ENCODE measurements at regions not wholly inside any gene's neighbourhood (a gene's known extent, or its start where the extent isn't known, plus 50 kb on each side); places are given as distances from the start of the nearest gene placed in this dataset.

- TF ChIP-seq, protein P1, sequence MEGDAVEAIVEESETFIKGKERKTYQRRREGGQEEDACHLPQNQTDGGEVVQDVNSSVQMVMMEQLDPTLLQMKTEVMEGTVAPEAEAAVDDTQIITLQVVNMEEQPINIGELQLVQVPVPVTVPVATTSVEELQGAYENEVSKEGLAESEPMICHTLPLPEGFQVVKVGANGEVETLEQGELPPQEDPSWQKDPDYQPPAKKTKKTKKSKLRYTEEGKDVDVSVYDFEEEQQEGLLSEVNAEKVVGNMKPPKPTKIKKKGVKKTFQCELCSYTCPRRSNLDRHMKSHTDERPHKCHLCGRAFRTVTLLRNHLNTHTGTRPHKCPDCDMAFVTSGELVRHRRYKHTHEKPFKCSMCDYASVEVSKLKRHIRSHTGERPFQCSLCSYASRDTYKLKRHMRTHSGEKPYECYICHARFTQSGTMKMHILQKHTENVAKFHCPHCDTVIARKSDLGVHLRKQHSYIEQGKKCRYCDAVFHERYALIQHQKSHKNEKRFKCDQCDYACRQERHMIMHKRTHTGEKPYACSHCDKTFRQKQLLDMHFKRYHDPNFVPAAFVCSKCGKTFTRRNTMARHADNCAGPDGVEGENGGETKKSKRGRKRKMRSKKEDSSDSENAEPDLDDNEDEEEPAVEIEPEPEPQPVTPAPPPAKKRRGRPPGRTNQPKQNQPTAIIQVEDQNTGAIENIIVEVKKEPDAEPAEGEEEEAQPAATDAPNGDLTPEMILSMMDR (IDR thresholded peaks at IDR 0.05; ENCODE audit: control insufficient read depth, extremely low read depth, insufficient read depth) = no peak
- H3K4me3 ChIP-seq (ENCODE audit: low read depth, low read length) = no peak overlapping the region
- DNase-seq (ENCODE audit: low read depth) = peak; percentile 78
Measured at GRCh38 chr6:22362361-22362760, 65.5 kb upstream of the PRL start.

- TF ChIP-seq, protein P1 (IDR thresholded peaks at IDR 0.05; ENCODE audit: control insufficient read depth, extremely low read depth, insufficient read depth) = no peak
- H3K4me3 ChIP-seq (ENCODE audit: low read depth, low read length) = no peak overlapping the region
- DNase-seq (ENCODE audit: low read depth) = peak; percentile 84
Measured at GRCh38 chr6:22363166-22363713, 66.4 kb upstream of the PRL start.

DNA sequence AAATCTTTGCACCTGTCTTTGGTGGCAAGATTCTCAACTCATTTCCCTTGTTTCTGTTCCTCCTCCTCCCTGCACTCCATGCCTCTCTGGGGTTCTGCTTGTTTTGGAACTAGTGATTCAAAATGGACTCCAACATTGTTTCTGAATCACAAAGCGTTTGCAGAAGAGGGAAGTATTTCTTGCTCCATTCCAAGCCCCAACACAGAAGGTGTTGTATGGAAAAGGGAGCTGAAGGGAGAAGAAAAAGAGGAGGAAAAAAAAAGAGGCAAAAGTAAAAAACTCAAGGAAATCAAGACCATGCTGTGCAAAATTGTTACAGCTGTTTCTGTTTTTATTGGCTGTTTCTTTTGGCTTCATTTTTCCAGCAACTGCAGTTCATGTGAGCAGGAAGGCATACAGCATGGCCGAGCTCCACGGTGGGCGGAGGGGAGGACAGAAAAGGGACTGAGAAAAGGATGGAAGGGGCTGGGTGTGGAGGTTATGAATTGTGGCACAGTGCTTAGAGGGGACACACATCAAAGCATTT, 66.9 kb upstream of the PRL start:
- DNase-seq (ENCODE audit: low read depth) = no peak
- TF ChIP-seq, protein P1 (IDR thresholded peaks at IDR 0.05; ENCODE audit: control insufficient read depth, extremely low read depth, insufficient read depth) = no peak

DNA sequence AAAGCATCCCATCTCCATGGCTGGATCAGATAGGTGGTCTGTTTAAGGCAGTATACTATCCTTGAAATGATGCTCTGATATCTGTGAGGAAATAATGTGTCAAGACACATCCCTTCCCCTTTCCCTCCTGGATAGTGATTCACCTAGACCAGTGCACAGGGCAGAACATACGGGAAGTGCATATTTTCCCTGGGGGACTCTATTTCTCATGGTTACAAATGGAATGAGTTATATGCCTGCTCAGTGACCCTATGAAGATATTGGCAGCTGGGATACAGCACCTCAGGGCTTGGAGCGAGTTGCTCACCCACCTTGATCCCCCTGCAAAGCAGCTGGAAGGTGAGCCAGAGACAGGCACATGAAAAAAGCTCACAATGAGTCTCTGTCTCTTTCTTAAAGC, 67.5 kb upstream of the PRL start:
- TF ChIP-seq, protein P1 (IDR thresholded peaks at IDR 0.05; ENCODE audit: control insufficient read depth, extremely low read depth, insufficient read depth) = no peak
- H3K4me3 ChIP-seq (ENCODE audit: low read depth, low read length) = no peak overlapping the region
- DNase-seq (ENCODE audit: low read depth) = no peak

More for the DNA sequence above, 66.9 kb upstream of the PRL start:
- no peak overlapping the region for H3K4me3 ChIP-seq (ENCODE audit: low read depth, low read length)

DNA sequence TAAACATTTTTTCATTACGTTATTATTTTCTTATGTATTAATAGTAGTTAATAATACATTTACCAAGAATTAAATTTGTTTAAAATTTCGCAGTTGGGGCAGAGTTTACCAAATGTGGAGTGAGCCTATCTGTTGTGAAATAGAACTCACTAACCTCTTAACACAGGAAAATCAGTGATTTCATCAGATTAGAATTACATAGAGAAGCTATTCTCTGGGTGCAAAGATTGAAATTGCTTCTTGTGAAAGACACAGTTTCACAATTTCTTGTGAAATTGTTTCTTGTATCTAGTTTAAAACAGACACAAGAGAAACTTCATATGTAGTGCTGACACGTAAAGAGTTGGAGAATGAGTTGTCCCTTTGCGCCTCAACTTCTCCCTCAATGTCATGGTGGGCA, 69.4 kb upstream of the PRL start:
- TF ChIP-seq, protein P1 (IDR thresholded peaks at IDR 0.05; ENCODE audit: control insufficient read depth, extremely low read depth, insufficient read depth) = no peak
- H3K4me3 ChIP-seq (ENCODE audit: low read depth, low read length) = no peak overlapping the region
- DNase-seq (ENCODE audit: low read depth) = no peak

DNA sequence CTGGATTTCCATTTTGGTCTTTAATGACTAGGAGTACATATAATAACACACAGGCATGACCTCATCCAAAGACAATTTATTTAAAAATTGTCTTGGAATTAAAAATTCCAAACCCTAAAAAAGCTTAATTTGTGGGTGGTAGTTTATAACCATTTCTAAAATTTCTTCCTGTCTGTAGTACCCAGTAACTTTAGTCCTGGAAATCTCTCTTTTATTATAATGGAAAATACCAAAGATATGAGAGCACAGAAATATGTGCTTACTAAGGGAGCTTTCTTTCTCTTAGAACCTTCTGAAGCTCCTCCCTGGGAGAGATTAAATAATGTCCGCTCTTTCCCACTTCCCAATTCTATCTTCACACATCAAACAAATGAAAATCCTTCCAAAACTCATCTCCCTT, 70.5 kb upstream of the PRL start:
- no peak overlapping the region for H3K4me3 ChIP-seq (ENCODE audit: low read depth, low read length)
- no peak for DNase-seq (ENCODE audit: low read depth)
- TF ChIP-seq, protein P1 (IDR thresholded peaks at IDR 0.05; ENCODE audit: control insufficient read depth, extremely low read depth, insufficient read depth) = no peak

GRCh38 chr6:22368794-22369193, 72.0 kb upstream of the PRL start:
- DNase-seq (ENCODE audit: low read depth) = no peak
- TF ChIP-seq, protein P1 (IDR thresholded peaks at IDR 0.05; ENCODE audit: control insufficient read depth, extremely low read depth, insufficient read depth) = no peak

More at GRCh38 chr6:22368794-22369193, 72.0 kb upstream of the PRL start:
- H3K4me3 ChIP-seq (ENCODE audit: low read depth, low read length) = no peak overlapping the region
